ENCODE measurements at regions not wholly inside any gene's neighbourhood (a gene's known extent, or its start where the extent isn't known, plus 50 kb on each side); places are given as distances from the start of the nearest gene placed in this dataset.

DNA sequence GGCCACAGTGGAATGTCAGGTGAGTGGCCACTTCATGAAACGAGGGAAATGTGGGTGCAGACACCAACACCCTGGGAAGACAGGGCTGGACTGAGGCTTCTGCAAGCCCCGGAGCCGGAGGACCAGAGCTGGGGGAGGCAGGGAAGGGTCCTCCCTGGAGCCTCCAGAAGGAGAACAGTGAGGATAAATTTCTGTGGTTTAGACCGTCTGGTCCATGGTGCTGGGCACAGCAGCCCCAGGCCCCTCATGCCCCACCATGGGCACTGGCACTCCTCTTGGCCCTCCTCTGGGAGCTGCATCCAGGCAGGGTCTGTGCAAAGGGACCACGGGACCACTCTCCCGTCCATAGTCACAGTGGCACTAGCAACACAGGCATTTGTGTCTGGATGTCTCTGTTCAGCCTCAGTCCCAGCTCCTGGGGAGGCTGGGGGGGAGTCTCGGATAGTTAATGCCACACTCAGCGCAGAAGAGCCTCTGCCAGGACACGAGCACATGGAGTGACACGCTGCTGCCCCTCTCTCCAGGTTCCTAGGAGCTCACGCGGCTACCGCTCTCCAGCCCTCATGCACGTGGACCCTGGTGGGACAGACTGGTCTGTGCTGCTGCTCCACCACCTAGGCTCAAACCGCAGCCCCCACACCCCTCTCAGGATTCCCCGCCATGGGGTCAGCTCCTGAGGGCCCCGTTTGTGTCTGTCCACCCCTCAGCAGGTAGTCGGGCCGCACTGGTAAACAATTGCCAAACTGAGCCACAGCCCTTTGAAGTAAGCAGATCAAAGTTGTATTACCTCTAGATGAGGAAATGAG, 305.9 kb upstream of the SALL3 start:
- DNase-seq: no peak

DNA sequence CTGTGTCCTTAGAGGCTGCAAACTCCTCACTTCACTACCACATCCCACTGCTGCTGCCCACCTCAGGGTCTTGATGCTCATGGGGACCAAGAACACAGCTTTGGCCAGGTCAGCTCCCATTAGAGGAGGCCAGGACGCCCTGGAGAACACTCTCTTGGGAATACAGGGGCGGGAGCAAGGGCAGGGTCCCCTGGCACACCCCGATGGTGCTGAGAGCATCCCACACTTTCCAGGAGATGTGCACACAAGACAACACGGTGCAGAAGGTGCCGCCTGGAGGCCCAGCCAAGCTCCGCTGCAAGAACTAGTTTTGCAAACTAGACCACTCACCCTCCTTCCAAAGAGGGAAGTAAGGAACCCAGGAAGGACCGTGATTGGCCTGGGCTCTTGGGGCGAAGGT, 304.4 kb upstream of the SALL3 start:
- DNase-seq: no peak

- DNase-seq: no peak
Observed at GRCh38 chr18:78676622-78677482, 302.8 kb upstream of the SALL3 start.

- no peak for DNase-seq
Observed at GRCh38 chr18:78677483-78678317, 301.9 kb upstream of the SALL3 start.

DNA sequence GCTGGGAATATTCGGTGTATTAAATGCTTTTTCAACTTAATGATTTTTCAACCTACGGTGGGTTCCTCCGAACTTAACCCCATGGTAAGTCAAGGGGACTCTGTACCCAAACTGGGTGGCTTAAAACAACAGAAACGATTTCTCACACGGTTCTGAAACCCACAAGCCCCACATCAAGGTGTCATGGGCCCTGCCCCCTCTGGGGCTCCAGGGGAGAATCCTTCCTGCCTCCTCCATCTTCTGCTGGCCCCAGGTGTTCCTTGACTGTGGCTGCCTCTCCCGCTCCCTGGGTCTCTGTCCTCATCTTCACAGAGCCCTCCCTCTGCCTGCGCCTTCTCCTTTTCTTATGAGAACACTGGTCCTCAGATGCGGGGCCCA, 301.3 kb upstream of the SALL3 start:
- no peak for DNase-seq

DNA sequence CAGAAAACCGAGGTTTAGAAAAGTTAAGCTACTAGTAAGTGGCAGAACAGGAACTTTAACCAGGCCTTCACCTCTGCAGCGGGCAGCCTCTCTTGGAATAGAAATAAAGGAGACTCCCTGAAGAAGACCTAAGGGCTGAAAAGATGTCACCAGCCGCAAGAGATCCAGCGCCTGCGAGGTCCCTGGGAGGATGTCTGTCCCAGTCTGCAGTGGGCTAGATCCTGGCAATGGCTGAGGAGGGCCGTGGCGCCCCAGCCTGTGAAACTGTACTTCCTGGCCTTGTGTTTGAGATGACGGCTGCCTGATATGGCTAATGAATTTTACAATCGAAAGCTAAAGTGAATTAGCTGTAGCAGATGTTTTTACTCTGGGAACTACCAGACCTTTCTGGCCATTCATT, 300.6 kb upstream of the SALL3 start:
- DNase-seq: no peak

GRCh38 chr18:78679613-78680260, 299.9 kb upstream of the SALL3 start:
- no peak for DNase-seq

- no peak for DNase-seq
Observed at GRCh38 chr18:78681396-78681795, 298.2 kb upstream of the SALL3 start.

- DNase-seq: no peak
Observed at GRCh38 chr18:78681934-78682333, 297.7 kb upstream of the SALL3 start.

GRCh38 chr18:78682716-78683115, 296.9 kb upstream of the SALL3 start:
- no peak for DNase-seq

GRCh38 chr18:78683191-78684010, 296.2 kb upstream of the SALL3 start:
- DNase-seq: no peak

DNA sequence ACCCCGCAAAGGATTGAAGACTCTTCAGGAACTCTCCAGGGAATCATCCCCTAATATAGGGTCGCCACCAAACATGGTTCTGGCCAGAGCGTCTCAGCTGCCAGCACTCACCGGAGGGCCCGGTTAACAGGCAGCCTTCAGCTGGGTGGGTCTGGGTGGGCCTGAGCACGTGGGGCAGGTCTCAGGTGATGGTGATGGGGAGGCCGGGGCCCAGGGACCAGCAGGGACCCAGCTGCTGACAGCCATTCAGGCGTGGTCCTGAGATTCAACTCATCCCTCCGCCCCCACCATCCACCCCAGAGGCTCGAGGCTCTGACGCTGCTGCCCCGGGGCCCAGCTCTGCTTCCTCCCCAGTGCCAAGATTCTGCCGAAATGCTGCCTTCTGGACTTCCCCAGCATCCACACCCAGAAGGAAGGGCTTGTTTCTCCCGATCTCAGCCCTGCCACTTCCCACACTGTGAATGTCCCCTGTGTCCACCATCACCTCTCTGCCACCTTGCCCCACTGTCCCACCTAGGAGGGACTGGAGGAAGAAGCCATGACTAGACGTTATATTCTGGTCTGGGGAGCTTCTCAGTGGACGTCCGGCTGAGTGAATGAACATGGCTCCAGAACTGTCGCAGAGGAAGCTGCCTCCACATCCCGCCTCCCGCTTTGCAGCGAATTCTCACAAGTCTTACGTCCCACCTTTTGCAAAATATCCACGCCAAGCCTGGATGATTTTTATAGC, 294.2 kb upstream of the SALL3 start:
- no peak for DNase-seq

DNA sequence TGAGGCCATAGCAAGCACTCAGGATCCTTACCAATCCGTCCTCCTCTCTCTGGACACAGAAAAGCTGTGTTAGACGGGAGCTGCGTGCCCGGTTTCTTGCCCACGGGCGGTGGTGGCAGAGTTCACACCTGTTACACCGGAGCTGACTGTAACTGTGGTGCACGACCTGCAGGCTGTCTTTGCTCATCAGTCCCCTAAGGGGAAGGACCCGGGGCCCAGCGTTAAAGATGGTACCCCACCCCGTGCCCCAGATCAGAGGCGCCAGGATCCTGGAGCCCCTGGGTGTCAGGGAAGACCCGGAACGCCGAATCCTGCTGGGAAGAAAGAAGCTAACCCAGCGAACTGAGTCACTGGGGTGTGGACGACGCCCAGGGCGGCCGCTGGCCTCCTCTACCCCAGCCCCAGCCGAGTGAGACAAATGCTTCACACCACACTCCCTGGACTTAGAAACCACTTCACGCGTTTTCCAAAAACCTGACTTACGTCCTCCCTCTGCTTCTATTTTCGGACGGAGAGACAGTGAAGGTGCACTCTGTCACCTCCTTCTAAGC, 293.6 kb upstream of the SALL3 start:
- no peak for DNase-seq

DNA sequence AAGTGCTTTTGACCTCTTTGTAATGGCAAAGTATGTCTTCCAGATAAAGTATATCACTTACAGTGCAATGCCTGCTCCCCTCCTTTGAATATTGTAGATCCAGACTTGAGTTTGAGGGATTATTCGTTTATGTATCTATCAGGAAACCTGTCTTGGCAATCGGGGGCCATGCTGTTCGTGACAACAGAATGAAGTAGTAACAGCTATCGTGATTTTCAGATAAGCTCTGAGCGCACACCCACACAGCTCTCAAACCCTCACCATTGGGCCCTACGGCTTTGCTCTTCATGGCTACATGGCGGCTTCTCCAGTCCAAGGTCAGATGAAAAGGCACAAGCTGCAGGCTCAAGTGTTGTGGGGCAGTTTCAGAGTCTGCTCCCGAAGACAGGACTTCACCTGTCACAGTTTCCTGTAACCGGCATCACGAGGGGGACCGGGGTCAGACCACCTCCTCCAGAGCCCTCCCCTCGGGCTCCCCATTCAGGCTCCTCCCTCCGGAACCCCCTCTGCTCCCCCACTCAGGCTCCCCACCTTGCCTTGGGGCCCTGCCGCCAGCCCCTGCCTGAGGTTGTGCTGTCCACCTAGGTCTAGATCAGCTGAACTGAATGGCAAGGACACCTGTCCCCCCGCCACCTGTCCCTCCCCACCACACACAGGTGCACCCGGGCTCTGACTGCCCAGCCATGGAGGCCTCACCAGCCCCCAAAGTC, 292.5 kb upstream of the SALL3 start:
- DNase-seq: no peak

GRCh38 chr18:78687736-78688135, 291.9 kb upstream of the SALL3 start:
- DNase-seq: no peak

GRCh38 chr18:78688249-78688648, 291.4 kb upstream of the SALL3 start:
- DNase-seq: no peak

- no peak for DNase-seq
Observed at GRCh38 chr18:78688916-78689315, 290.7 kb upstream of the SALL3 start.

- DNase-seq: no peak
Observed at GRCh38 chr18:78689606-78690005, 290.0 kb upstream of the SALL3 start.

- no peak for DNase-seq
Observed at GRCh38 chr18:78692105-78692504, 287.5 kb upstream of the SALL3 start.

DNA sequence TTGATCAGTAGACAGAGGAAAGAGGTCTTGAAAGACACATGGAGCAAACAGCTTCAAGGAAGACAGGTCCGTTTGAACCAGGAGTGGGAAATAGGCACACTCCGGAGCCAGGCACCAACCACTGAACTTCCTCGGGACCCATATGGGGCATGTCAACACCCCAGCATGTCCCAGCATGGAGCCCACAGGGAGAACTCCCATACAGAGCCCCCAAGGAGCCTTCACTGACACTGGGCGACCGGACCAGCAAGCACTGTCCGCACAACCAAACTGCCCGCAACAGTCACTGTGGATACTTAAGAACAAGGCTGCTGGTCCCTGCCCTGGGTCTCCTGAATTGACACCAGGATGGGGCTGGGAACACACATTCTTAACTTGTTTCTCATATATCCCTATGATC, 286.2 kb upstream of the SALL3 start:
- DNase-seq: no peak
